SKM-1 (cell line): ENCODE measurements at regions not wholly inside any gene's neighbourhood (a gene's known extent, or its start where the extent isn't known, plus 50 kb on each side); places are given as distances from the start of the nearest gene placed in this dataset.
"Not testable (repeated sequence)": the region's sequence is repeated elsewhere in the genome, so short reads cannot be mapped to it uniquely, and the experiment has no call there.

ENCODE experiments used
- DNase-seq: peaks from one replicate; lab custom pipeline; 2025; ENCODE audit not compliant: unreplicated experiment; lab: John Stamatoyannopoulos, UW

DNA sequence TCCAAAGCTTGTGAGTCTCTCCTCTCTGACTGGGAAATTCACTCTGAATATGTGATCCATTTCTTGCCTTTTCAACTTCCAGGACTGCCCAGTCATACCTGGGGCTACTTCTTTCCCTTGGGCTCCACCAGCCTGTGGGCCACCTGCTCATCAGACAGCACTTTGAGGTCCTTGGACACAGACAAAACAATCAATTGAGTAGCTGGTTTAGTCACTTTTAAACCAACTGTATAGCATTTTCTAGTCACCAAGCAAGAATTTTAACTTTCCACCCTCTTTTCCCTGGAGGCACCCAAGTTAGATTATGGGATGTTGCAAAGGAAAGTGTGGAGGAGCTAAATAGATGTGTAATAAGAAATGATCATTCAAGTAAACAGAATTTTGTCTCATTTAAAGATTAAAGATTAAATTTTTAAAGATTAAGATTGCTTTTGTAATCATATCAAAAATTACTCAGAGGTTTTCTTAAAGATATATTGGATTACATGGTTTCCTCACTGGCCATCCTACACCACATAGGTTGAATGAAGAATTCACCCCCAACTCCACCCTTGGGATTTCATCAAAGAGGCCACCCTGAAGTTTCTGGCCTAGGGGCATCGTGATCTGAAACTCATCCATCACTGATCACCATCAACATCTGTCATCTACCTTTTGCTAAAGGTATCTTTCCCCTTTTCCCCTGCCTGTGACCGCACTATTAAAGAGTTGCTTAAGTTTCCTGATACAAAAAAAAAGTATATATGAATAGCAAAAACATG is 219.2 kb upstream of the NR5A2 start:
- DNase-seq, result no peak

DNA sequence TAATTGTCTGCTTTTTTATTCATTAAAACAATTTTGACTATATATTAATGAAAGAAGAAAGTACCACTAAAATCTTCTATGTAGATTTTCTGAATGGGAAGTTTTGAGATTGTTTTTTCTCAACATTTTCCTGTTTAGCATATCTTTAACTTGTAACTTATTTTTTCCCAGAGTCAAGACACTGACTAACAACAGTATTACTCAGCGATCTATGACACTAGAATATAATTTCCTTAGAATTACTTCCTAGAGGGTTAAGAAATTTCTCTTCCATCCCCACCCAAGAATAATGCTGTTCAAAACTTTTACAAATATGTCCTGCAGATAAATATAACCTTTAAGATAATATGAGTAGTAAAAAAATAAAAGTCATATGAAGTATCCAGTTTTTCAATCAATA is 218.2 kb upstream of the NR5A2 start:
- DNase-seq, result no peak

DNA sequence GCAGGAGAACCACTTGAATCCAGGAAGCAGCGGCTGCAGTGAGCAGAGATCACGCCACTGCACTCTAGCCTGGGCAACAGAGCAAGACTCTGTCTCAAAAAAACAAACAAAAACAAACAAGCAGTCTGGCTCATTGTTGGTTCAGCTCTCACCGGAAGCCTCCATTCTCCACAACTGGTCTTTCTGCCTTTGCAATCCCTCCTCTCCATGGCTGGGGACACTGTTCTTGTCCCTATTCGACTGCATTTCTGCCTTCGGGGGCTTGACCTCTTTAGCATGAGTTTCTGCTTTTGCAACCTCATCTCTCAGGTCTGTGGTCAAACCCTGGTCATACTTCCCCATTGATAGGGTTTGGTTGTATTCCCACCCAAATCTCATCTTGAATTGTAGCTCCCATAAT is 216.3 kb upstream of the NR5A2 start:
- DNase-seq, result no peak

DNA sequence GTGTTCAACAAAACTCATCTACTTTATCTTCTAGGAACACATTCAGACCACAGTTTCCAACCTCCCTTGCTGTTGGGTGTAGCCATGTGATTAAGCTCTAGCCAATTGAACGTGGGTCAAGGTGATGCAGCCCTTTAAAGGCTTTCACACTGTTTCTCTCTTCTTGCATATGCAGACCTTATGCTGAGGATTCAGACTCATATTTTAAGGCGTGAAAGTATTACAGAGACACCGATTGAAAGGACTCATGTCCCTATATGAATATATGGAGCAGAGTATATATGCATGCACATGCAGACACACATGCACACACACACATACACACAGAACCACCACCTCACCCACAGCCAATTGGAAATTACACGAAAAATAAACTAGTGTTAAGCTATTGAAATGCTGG is 214.3 kb upstream of the NR5A2 start:
- DNase-seq, result no peak

DNA sequence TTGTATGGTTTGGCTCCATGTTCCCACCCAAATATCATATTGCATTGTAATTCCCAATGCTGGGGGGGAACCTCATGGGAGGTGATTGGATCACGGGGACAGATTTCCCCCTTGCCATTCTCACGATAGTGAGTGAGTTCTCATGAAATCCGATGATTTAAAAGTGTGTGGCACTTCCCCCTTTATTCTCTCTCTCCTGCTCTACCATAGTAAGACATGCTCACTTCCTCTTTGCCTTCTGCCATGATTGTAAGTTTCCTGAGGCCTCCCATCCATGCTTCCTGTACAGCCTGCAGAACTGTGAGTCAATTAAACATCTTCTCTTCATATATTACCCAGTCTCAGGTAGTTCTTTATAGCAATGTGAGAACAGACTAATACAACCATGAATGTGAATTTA is 211.6 kb upstream of the NR5A2 start:
- DNase-seq, result no peak

DNA sequence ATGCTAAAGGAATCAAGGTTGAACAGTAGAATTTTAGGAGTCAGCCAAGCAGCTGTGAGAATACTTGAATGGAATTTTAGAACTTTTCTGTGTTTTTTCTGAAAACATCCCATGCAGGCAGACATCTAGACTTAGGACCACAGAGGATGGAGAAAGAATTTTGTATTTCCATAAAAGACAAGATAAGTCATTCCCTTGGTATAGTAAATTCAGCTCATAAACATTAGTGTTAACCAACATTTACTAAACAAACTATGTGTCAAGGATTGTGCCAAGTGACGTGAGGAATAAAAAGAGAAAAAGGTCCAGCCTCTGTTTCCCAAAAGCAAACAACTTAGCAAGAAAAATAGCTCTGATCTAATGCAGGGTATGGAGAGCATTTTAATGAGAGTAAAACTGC is 210.2 kb upstream of the NR5A2 start:
- no peak for DNase-seq

DNA sequence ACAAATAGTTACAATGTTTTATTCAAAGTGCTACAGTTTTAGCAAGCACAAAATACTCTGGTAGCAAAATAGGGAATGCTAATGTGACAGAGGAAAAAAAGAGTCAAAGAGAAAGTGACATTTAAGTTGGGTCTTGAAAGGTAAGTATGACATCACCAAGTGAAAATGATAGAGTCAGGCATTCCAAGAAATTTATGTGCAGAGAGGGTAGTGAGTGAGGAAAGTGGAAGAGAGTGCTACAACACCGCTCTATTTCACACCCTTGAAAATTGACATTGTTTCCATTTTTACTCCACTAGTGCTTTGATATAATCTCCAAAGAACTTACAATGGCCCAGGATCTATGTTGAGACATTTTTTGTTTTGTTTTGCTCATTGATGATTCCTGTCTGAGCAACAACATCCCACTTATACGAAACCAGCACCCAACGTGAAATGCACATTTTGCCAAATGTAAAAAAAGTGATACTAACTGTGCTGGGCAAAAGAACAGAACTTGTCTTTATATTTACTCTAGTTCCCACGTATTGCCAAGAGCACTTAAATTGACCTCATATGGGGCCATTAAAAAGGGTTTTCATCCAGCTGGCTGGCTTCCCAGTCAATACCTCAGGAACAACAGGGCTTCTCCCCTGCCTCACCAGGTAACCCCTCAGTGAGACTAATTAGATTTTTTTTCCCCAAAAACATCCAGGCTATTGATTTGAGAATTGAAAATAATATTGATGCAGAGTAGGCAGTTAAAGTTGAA is 206.3 kb upstream of the NR5A2 start:
- DNase-seq, result no peak

DNA sequence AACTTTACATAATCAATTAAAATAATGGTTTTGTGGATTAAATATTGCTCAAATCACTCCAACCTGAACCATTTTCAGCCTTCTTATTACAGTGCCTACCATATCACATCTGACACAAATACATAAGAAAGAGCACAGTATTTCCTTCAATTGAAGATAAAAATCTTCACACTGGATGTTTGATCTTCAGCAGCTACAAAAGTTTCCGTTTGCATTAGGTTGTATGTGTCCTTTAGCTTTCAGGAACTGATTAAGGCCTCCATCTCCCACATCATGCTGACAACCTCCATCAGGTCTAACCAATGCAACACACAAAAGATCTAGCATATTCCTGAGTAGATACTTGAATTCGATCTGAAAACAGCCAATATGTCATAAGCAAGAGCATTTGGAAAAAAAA is 195.1 kb upstream of the NR5A2 start:
- DNase-seq, result no peak

DNA sequence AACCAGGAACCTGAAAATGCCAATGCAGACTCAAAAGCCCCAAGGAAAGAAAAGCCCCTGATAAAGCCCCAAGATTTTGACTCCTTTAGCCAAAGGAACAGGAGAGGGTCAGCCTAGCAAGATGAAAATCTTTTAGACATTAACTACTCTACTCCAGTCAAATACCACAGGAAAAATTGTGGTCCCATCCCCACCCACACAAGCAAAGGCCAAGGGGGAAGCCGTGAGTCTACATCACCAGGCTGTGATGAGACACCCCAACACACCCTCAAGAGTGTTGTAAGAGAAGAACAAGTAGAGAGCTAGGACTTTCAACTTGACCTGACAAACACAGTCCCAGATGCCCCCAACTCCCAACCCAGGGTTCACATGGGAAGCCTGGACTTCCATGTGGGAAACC is 192.8 kb upstream of the NR5A2 start:
- DNase-seq, result no peak

DNA sequence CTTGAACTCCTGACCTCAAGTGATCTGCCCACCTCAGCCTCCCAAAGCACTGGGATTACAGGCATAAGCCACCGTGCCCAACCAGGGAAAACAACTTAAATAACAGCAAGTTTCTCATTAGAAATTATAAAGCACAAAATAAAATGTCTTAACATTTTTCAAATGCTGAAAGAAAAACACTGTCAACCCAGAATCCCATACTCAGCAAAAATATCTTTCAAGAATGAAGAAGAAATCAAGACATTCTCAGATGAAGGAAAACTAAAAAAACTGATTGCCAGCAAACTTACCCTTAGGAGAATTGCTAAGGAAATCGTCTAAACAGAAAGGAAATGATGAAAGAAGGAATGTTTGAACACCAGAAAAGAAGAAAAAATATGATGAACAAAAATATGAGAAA is 191.1 kb upstream of the NR5A2 start:
- DNase-seq, result no peak

DNA sequence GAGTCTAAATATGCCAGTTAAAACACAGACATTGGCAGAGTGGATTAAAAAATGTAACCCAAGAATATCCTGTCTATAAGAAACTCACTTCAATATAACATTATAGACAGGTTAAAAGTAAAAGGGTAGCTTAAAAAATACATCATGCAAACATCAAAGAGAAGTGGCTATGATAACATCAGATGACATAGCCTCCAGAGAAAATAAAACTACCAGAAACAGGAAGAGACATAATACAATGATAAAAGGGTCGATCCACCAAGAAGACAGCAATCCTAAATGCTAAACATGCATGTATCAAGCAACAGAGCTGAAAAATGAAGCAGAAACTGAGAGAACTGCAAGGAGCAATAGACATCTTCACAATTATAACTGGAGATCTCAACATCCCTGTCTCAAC is 190.2 kb upstream of the NR5A2 start:
- no peak for DNase-seq

DNA sequence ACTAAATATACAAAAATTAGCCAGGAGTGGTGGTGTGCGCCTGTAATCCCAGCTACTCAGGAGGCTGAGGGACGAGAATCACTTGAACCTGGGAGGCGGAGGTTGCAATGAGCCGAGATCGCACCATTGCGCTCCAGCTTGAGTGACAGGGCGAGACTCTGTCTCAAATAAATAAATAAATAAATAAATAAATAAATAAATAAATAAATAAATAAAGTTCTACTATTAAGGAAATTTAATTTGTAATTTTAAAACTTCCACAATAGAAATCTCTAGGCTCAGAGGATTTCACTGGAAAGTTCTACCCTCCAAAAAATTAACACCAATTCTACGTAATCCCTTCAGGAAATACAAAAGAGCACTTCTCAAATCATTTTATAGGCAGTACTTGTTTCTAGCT is 187.9 kb upstream of the NR5A2 start:
- DNase-seq, result not testable (repeated sequence)

DNA sequence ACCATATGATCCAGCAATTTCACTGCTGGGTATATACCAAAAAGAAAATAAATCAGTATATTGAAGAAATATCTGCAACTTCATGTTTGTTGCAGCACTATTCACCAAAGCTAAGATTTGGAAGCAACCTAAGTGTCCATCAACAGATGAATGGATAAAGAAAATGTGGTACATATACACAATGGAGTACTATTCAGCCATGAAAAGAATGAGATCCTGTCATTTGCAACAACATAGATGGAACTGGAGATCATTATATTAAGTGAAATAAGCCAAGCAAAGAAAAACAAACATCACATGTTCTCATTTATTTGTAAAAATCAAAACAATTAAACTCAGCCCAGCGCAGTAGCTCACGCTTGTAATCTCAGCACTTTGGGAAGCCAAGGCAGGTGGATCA is 184.4 kb upstream of the NR5A2 start:
- not testable (repeated sequence) for DNase-seq

DNA sequence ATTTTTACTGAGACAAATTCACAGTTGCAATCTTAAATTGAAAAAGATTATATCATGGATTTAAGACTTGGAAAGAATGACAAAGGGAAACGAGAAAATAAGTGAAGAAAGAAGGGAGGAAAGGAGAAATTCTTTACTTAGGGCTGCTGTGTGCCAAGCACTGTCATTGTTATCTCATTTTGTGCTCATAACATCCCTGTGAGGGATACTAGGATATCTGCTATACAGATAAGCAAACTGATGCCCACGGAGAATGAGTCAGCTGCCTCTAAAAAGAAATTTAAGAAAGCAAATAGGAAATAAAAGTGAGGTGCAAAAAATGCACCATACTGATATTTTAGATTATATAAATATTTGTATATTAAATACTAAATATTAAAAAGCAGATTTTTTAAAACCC is 183.6 kb upstream of the NR5A2 start:
- no peak for DNase-seq

DNA sequence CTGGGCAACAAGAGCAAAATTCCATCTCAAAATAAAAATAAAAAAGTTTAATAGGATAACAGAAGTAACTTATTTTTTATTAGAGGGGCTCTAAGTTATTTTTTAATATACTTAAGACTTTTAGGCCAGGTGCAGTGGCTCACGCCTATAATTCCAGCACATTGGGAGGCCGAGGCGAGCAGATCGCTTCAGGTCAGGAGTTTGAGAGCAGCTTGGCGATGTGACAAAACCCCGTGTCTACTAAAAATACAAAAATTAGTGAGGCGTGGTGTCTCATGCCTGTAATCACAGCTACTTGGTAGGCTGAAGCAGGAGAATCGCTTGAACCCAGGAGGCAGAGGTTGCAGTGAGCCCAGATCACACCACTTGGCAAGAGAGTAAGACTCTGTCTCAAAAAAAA is 180.5 kb upstream of the NR5A2 start:
- no peak for DNase-seq

DNA sequence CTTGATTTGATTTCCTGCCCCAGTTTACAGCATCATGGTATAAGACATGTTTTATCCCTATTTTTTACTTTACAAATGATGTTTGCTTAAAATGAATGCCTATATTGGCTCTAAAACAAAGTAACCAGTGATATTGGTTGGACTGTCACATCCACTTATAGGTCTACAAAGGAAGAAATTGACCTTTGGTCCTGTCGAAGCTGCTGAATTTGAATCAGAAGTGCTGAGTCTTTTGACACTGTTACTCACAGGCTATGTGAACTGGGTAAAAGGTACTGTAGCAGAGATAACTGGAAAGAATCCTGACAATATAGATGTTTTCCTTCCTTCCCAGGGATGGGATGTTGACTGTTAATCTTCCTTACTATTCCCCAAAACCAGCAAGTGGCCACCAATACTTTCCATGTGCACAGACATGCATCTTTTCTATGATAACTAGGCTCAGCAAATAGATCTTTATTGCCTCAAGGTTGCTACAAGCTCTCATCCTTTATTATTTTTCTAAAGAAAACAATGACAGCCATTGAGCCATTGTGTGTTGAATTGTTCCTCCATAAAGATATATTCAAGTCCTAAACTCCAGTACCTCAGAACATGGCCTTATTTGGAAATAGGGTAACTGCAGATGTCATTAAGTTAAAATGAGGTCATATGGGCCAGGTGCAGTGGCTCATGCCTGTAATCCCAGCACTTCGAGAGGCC is 175.9 kb upstream of the NR5A2 start:
- DNase-seq, result no peak

DNA sequence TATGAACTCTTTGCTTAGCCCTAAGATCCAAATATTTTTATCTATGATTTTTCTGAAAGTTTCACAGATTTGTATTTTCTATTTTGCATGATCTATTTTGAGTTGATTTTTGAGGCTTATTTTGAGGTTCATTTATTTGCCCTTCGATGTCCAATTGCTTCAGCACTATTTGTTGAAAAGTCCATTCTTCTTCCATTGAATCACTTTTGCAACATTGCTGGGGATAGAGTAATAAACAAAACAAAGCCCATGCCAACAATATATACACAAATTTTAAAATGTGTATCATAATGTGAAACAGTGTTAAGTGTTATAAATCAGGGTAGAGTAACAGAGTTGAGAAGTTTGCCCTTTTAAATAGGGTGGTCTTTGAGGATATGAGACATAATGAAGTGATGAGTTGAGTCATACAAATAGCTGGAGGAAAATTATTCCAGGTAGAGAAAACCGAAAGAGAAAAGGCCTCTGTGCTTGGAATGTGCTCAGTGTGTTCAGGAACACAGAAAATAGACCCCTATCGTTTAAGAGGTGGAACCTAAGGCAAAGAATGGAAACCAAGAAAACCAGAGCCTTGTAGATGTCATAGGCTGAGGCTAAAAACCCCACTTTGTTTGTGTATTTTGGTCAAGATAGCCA is 172.7 kb upstream of the NR5A2 start:
- DNase-seq, result no peak

DNA sequence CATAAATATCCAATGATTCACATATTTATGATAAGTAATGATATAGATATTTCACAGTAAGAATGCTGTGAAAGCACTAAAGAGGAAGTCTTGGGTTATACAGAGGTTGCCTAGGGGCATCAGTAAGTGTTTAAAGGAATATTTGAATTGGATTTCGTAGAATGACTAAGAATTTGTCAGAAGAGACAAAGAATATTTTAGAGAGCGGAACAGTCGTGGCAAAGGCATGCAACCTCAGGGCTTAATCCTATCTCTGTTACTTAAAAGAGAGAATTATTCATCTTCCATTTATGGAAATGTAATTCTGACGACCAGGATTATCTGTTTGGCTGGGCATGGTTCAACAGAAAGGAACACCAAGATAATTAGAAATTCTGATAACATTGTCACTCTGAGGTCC is 171.9 kb upstream of the NR5A2 start:
- DNase-seq, result no peak

DNA sequence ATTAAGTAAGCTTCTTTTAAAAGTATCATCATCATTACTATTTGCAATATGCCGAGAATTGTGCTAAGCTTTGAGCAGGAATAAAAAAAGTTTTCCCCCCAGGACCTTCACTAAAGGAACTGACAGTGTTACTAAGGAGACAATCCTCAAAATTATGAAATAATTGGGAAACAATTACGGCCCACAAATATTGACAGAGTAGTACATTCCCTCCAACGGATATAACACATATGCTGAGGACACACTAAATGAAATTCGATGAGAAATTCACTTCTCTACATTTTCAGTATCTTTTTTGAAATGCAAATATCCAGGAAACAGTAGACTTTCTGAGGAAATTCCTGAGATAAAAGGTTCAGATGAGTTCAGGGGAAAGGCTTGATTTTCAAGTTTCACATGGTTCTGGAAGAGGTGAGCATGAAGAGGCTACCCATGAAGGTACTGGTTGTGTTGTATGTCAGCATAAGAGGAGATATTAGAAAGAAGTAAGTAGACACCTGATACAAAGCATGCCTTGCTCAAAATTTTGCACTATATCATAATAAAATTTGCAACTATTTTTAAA is 171.2 kb upstream of the NR5A2 start:
- DNase-seq, result no peak

DNA sequence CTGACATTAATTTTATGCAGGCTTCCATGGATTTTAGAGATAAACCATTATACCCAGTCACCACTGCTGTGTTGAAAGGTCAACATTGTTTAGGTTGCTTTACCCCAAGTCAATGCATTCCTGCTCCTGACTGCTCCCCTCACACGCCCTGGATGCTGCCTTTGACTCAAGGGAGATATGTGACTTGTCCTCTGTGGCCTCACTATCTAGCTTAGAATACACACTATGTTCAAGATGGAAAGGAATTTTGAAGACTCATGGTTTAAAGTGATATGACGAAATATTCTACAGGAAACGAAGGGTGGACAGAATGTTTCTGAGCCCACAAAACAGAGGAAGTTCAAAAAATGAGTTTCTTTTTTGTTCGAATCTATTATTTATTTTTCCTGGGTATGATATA is 170.4 kb upstream of the NR5A2 start:
- DNase-seq, result peak; percentile 85

DNA sequence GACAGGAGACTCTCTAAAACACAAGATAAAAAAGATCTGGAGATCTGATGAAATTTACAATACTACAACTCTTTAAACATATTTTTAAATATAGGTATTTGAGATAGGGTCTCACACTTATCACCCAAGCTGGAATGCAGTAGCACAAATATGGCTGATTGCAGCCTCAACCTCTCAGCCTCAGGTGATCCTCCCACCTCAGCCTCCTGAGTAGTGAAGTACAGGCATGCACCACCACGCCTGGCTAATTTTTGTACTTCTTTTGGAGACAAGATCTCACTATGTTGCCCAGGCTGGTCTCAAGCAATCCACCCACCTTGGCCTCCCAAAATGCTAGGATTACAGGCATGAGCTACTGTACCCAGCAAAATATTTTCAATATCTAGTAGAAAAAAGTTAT is 170.0 kb upstream of the NR5A2 start:
- DNase-seq, result no peak
